GM21737 (cell line): ENCODE measurements at regions not wholly inside any gene's neighbourhood (a gene's known extent, or its start where the extent isn't known, plus 50 kb on each side); places are given as distances from the start of the nearest gene placed in this dataset.

ENCODE experiments used
- ATAC-seq: cut with Tn5 transposase; IDR thresholded peaks from one replicate; pipeline ENCODE4 v1.9.1; 2021; ENCODE audit warnings: mild to moderate bottlenecking, moderate library complexity; ENCODE audit not compliant: unreplicated experiment

GRCh38 chr14:38101679-38102078 lies 106.0 kb upstream of the SSTR1 start:
- no peak for ATAC-seq

- ATAC-seq, result no peak
Measured at GRCh38 chr14:38103542-38104225, 104.0 kb upstream of the SSTR1 start.

- ATAC-seq, result no peak
Measured at GRCh38 chr14:38105106-38105702, 102.5 kb upstream of the SSTR1 start.

- ATAC-seq, result no peak
Measured at GRCh38 chr14:38107216-38107631, 100.5 kb upstream of the SSTR1 start.

- ATAC-seq, result no peak
Measured at GRCh38 chr14:38108681-38109080, 99.0 kb upstream of the SSTR1 start.

- ATAC-seq, result no peak
Measured at GRCh38 chr14:38110258-38110657, 97.4 kb upstream of the SSTR1 start.

- no peak for ATAC-seq
Measured at GRCh38 chr14:38111046-38111445, 96.7 kb upstream of the SSTR1 start.

GRCh38 chr14:38113546-38113945 lies 94.2 kb upstream of the SSTR1 start:
- ATAC-seq, result no peak

GRCh38 chr14:38116895-38117294 lies 90.8 kb upstream of the SSTR1 start:
- no peak for ATAC-seq

- no peak for ATAC-seq
Measured at GRCh38 chr14:38120109-38120508, 87.6 kb upstream of the SSTR1 start.

GRCh38 chr14:38121320-38122020 lies 86.2 kb upstream of the SSTR1 start:
- ATAC-seq, result no peak

GRCh38 chr14:38122241-38122640 lies 85.5 kb upstream of the SSTR1 start:
- ATAC-seq, result no peak

- no peak for ATAC-seq
Measured at GRCh38 chr14:38124506-38124905, 83.2 kb upstream of the SSTR1 start.

GRCh38 chr14:38125481-38126037 lies 82.1 kb upstream of the SSTR1 start:
- ATAC-seq, result no peak

GRCh38 chr14:38127356-38127755 lies 80.3 kb upstream of the SSTR1 start:
- ATAC-seq, result no peak

- ATAC-seq, result no peak
Measured at GRCh38 chr14:38127784-38128183, 79.9 kb upstream of the SSTR1 start.

GRCh38 chr14:38128640-38129039 lies 79.1 kb upstream of the SSTR1 start:
- ATAC-seq, result no peak

- no peak for ATAC-seq
Measured at GRCh38 chr14:38129192-38129591, 78.5 kb upstream of the SSTR1 start.

- no peak for ATAC-seq
Measured at GRCh38 chr14:38129705-38130104, 78.0 kb upstream of the SSTR1 start.

- ATAC-seq, result no peak
Measured at GRCh38 chr14:38134416-38135030, 73.2 kb upstream of the SSTR1 start.

- ATAC-seq, result no peak
Measured at GRCh38 chr14:38135106-38135867, 72.4 kb upstream of the SSTR1 start.
